ENCODE measurements at regions not wholly inside any gene's neighbourhood (a gene's known extent, or its start where the extent isn't known, plus 50 kb on each side); places are given as distances from the start of the nearest gene placed in this dataset.

DNA sequence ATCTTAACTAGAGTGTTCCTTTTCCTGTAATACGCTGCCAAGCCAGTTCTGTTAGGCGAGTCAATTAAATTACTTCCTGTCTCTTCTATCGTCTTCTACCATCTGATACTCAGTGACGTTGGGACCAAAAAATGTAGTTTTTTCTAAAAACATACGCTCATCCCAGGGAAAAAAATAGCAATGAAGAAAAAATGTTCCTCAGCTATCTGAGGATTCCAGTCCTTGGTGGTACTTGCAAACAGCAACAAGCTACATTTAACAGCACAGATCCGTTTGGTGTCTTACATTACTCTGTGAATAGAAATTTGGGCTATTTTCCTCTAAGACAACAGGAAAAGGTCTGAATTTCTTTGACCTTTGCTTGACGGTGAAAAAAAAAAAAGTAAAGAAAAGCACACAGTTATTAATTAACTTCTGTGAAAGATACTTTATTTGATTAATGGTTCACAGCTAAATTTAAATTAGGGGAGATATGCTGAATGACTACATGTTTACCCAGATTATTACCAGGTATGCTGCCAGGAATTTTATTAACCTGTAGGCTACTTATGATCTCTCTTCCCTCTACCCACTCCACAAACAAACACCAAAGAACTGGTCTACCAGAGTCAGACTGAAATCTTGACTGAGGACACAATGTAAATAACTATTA, 254.4 kb upstream of the ZPLD1 start:
- WGBS (ENCODE audit: low lambda C conversion rate, missing lambda C conversion rate) = 18% methylated on average over 7 of the region's 7 CpGs

DNA sequence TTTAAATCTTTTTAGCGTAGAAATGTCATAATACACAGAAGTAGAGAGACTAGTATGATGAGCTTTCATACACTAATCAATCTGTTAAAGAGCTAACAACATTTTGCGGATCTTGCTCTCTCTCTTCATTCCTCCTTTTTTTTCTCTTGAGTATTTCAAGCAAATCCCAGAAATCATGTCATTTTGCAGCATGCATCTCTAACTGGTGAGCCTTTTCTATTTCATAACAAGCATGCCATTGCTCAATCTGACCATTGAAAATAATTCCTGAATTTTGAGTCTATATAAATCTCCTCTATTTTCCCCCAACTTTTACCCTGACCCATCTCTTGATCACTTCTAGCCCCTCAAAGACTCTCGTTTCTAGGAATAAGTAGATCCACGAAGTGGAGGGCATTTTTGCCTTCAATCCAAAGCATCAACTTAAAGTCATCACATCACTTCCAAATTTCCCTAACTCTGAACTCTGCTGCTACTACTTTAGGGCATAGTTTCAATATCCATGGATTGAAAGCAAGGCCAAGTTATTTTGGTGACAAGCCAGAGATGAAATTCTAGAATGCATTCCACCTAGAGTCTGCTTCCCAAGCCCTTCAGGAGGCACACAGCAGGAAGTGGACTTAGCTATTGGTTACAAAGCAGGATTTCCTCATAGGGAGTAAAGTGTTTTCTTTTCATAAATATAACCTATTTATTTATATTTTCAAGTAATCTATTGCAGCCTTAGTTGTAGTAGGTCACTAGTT, 253.5 kb upstream of the ZPLD1 start:
- Histone ChIP-seq H3K36me3 (replicated peaks; ENCODE audit: insufficient read depth, low read depth) (no peaks in the 10 kb centered on the region), H3K4me3 (no peak overlapping the region), H3K27ac (peak overlapping the region; percentile 91), H2AFZ (no peak overlapping the region), H3K9me3 (ENCODE audit: low read depth) (no peaks in the 10 kb centered on the region), H3K27me3 (no peaks in the 10 kb centered on the region), H3K4me2 (peak overlapping the region; percentile 57), H3K4me1 (ENCODE audit: insufficient read depth) (peaks cover 49% of the 10 kb centered on the region), H3K79me2 (no peaks in the 10 kb centered on the region), H4K20me1 (ENCODE audit: insufficient read depth, poor library complexity, severe bottlenecking) (no peaks in the 10 kb centered on the region), H3K9me2 (replicated peaks; ENCODE audit: insufficient read depth) (no peaks in the 10 kb centered on the region)
- WGBS (ENCODE audit: low lambda C conversion rate, missing lambda C conversion rate) = 84% methylated on average over 4 of the region's 4 CpGs
- DNase-seq (ENCODE audit: low spot score) = no peak
- TF ChIP-seq, protein P1, sequence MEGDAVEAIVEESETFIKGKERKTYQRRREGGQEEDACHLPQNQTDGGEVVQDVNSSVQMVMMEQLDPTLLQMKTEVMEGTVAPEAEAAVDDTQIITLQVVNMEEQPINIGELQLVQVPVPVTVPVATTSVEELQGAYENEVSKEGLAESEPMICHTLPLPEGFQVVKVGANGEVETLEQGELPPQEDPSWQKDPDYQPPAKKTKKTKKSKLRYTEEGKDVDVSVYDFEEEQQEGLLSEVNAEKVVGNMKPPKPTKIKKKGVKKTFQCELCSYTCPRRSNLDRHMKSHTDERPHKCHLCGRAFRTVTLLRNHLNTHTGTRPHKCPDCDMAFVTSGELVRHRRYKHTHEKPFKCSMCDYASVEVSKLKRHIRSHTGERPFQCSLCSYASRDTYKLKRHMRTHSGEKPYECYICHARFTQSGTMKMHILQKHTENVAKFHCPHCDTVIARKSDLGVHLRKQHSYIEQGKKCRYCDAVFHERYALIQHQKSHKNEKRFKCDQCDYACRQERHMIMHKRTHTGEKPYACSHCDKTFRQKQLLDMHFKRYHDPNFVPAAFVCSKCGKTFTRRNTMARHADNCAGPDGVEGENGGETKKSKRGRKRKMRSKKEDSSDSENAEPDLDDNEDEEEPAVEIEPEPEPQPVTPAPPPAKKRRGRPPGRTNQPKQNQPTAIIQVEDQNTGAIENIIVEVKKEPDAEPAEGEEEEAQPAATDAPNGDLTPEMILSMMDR (IDR thresholded peaks at IDR 0.05; ENCODE audit: poor library complexity) = no peak
- TF ChIP-seq EZH2 (IDR thresholded peaks at IDR 0.05; ENCODE audit: borderline replicate concordance) = no peak

More for the DNA sequence above, 254.4 kb upstream of the ZPLD1 start:
- Histone ChIP-seq H2AFZ (no peak overlapping the region), H3K9me2 (replicated peaks; ENCODE audit: insufficient read depth) (no peaks in the 10 kb centered on the region), H4K20me1 (ENCODE audit: insufficient read depth, poor library complexity, severe bottlenecking) (no peaks in the 10 kb centered on the region), H3K27ac (peak overlapping the region; percentile 91), H3K4me2 (peak overlapping the region; percentile 57), H3K9me3 (ENCODE audit: low read depth) (no peaks in the 10 kb centered on the region), H3K27me3 (no peaks in the 10 kb centered on the region), H3K4me1 (ENCODE audit: insufficient read depth) (peaks cover 49% of the 10 kb centered on the region), H3K4me3 (no peak overlapping the region), H3K79me2 (no peaks in the 10 kb centered on the region), H3K36me3 (replicated peaks; ENCODE audit: insufficient read depth, low read depth) (no peaks in the 10 kb centered on the region)
- TF ChIP-seq EZH2phosphoT487 (IDR thresholded peaks at IDR 0.05; ENCODE audit: low read depth, severe bottlenecking, unreplicated experiment) = no peak
- no peak for TF ChIP-seq EZH2 (IDR thresholded peaks at IDR 0.05; ENCODE audit: borderline replicate concordance)
- TF ChIP-seq, protein P1 (IDR thresholded peaks at IDR 0.05; ENCODE audit: poor library complexity) = no peak
- DNase-seq (ENCODE audit: low spot score) = peak; percentile 64

DNA sequence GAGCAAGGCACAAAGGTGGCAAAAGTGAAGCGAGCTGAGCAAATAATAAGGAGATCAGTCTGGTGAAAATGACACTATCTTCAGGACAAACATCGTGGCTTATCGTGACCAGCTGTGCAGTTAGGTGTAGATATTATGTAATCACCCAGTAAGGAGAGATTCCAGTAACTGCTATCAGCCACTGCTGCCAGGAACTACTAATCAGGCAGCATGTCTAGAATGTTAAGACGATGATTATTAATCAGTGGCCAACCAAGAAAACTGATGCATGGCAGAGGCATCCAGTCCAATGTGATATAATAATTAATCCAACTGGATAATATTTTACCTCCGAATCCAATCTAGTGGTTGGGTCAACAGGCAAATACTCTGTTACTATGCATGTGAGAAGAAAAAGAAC, 252.7 kb upstream of the ZPLD1 start:
- Histone ChIP-seq H3K4me1 (ENCODE audit: insufficient read depth) (peaks cover 49% of the 10 kb centered on the region), H3K36me3 (replicated peaks; ENCODE audit: insufficient read depth, low read depth) (no peaks in the 10 kb centered on the region), H4K20me1 (ENCODE audit: insufficient read depth, poor library complexity, severe bottlenecking) (no peaks in the 10 kb centered on the region), H3K27ac (peak overlapping the region; percentile 91), H3K79me2 (no peaks in the 10 kb centered on the region), H3K4me3 (no peak overlapping the region), H3K4me2 (peak overlapping the region; percentile 44), H3K27me3 (no peaks in the 10 kb centered on the region), H3K9me3 (ENCODE audit: low read depth) (no peaks in the 10 kb centered on the region), H3K9me2 (replicated peaks; ENCODE audit: insufficient read depth) (no peaks in the 10 kb centered on the region), H2AFZ (no peak overlapping the region)
- peak; percentile 46 for DNase-seq (ENCODE audit: low spot score)
- 31% methylated on average over 5 of the region's 5 CpGs for whole genome bisulfite sequencing (ENCODE audit: low lambda C conversion rate, missing lambda C conversion rate)
- TF ChIP-seq EZH2phosphoT487 (IDR thresholded peaks at IDR 0.05; ENCODE audit: low read depth, severe bottlenecking, unreplicated experiment) (no peak), EZH2 (IDR thresholded peaks at IDR 0.05; ENCODE audit: borderline replicate concordance) (no peak)
- TF ChIP-seq, protein P1 (IDR thresholded peaks at IDR 0.05; ENCODE audit: poor library complexity) = no peak
